Trophoblast cell (in vitro differentiated cells and primary cell): ENCODE measurements at regions not wholly inside any gene's neighbourhood (a gene's known extent, or its start where the extent isn't known, plus 50 kb on each side); places are given as distances from the start of the nearest gene placed in this dataset.

Source experiments
- DNase-seq, 2 donors: peaks; one replicate each; pipeline ENCODE4 v3.0.0-alpha.2; 2016
- H2AFZ ChIP-seq: 2 replicates; pipeline ENCODE4 v1.6.1; 2013; ENCODE audit warnings: low read length, moderate library complexity, mild to moderate bottlenecking; ENCODE audit not compliant: insufficient read depth, poor library complexity
- H2AK5ac ChIP-seq: 2 replicates; pipeline ENCODE4 v1.6.1; 2013; ENCODE audit warnings: mild to moderate bottlenecking, low read length
- H2BK120ac ChIP-seq: 2 replicates; pipeline ENCODE4 v1.6.1; 2013; ENCODE audit warnings: low read length, mild to moderate bottlenecking, moderate library complexity; ENCODE audit not compliant: insufficient read depth, poor library complexity
- H2BK12ac ChIP-seq: 2 replicates; pipeline ENCODE4 v1.6.1; 2013; ENCODE audit warnings: mild to moderate bottlenecking, low read length, moderate library complexity
- H2BK5ac ChIP-seq: 2 replicates; pipeline ENCODE4 v1.6.1; 2013; ENCODE audit warnings: low read length, low read depth, moderate library complexity, mild to moderate bottlenecking; ENCODE audit not compliant: poor library complexity
- H3K14ac ChIP-seq: 2 replicates; pipeline ENCODE4 v1.6.1; 2013; ENCODE audit warnings: mild to moderate bottlenecking, low read length
- H3K18ac ChIP-seq: 2 replicates; pipeline ENCODE4 v1.6.1; 2013; ENCODE audit warnings: mild to moderate bottlenecking, low read length
- H3K23ac ChIP-seq: 2 replicates; pipeline ENCODE4 v1.6.1; 2013; ENCODE audit warnings: low read length
- H3K27ac ChIP-seq: 2 replicates; pipeline ENCODE4 v1.5.1; 2013; ENCODE audit warnings: low read depth, mild to moderate bottlenecking, inconsistent platforms, low read length, moderate library complexity
- H3K27me3 ChIP-seq: 2 replicates; pipeline ENCODE4 v1.6.1; 2013; ENCODE audit warnings: inconsistent platforms, mild to moderate bottlenecking, low read length, moderate library complexity; ENCODE audit not compliant: insufficient read depth
- H3K36me3 ChIP-seq, 2 experiments: 1 replicate in 1 of 2; 2 replicates in 1 of 2; pipeline ENCODE4 v1.6.1; 2013; ENCODE audit warnings: low read length in 2 of 2, mild to moderate bottlenecking in 2 of 2, moderate library complexity in 1 of 2; ENCODE audit not compliant: insufficient read depth in 2 of 2, control insufficient read depth in 1 of 2
- H3K4ac ChIP-seq: 2 replicates; pipeline ENCODE4 v1.6.1; 2013; ENCODE audit warnings: low read depth, mild to moderate bottlenecking, low read length, moderate library complexity
- H3K4me1 ChIP-seq, 2 experiments: 1 replicate in 1 of 2; 2 replicates in 1 of 2; pipeline ENCODE4 v1.6.1; 2013; ENCODE audit warnings: low read length in 2 of 2, mild to moderate bottlenecking in 2 of 2, moderate library complexity in 1 of 2; ENCODE audit not compliant: insufficient read depth in 2 of 2, control insufficient read depth in 1 of 2
- H3K4me2 ChIP-seq: 2 replicates; pipeline ENCODE4 v1.6.1; 2013; ENCODE audit warnings: inconsistent platforms, mild to moderate bottlenecking, low read length, moderate library complexity
- H3K4me3 ChIP-seq: 2 replicates; pipeline ENCODE4 v1.5.1; 2013; ENCODE audit warnings: mild to moderate bottlenecking, low read depth, low read length, inconsistent platforms
- H3K79me1 ChIP-seq: one replicate; pipeline ENCODE4 v1.6.1; 2013; ENCODE audit warnings: low read length
- H3K79me2 ChIP-seq: 2 replicates; pipeline ENCODE4 v1.6.1; 2013; ENCODE audit warnings: low read length, mild to moderate bottlenecking; ENCODE audit not compliant: control insufficient read depth, insufficient read depth, poor library complexity
- H3K9ac ChIP-seq: 2 replicates; pipeline ENCODE4 v1.6.1; 2013; ENCODE audit warnings: mild to moderate bottlenecking, low read length
- H3K9me3 ChIP-seq: 2 replicates; pipeline ENCODE4 v1.6.1; 2013; ENCODE audit warnings: low read depth, mild to moderate bottlenecking, control low read depth, inconsistent platforms, low read length; ENCODE audit not compliant: insufficient read depth
- H4K12ac ChIP-seq: 2 replicates; pipeline ENCODE4 v1.6.1; 2013; ENCODE audit warnings: low read depth, mild to moderate bottlenecking, low read length, moderate library complexity
- H4K8ac ChIP-seq: 2 replicates; pipeline ENCODE4 v1.6.1; 2013; ENCODE audit warnings: low read depth, mild to moderate bottlenecking, low read length, moderate library complexity
- H4K91ac ChIP-seq: one replicate; pipeline ENCODE4 v1.6.1; 2013; ENCODE audit warnings: low read depth, mild to moderate bottlenecking, low read length, moderate library complexity
- WGBS: extraction: QIAGEN DNeasy Blood & Tissue Kit; methylation state at CpG from one replicate; pipeline ENCODE4 v1.1.7; 2013; ENCODE audit warnings: missing lambda C conversion rate; ENCODE audit not compliant: insufficient read length, insufficient coverage; ENCODE audit errors: extremely low coverage; 5-methylcytosine and 5-hydroxymethylcytosine counted together

DNA sequence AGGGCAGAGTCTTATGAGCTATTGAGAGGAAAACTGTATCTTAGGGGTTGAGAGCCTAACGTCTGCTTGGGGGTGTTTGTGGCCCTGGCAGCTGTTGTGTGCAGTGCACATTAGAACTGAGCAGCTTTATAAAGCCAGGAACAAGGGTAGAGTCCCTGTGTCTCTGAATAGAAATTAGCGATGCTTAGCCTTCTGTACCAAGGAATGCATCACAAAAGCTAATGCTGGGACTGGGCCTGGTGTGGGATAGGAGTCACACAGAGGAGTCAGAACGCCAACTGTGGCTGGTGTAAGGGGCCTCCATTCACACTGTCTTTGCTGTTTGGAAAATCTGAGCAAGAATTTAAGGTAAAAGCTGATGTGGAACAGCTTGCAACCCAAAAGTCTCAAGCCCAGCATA, 283.2 kb downstream of the SOX11 start:
- H4K12ac ChIP-seq = no peak overlapping the region
- H3K9ac ChIP-seq = no peak overlapping the region
- no peaks in the 10 kb centered on the region for H3K36me3 ChIP-seq
- no peak overlapping the region for H2BK120ac ChIP-seq
- H3K27ac ChIP-seq = no peak overlapping the region
- H3K4me1 ChIP-seq = peaks cover 0 to under 1% of the 10 kb centered on the region in 2 experiments
- H3K27me3 ChIP-seq = no peaks in the 10 kb centered on the region
- no peak for DNase-seq
- H3K4me2 ChIP-seq = no peak overlapping the region
- H3K79me1 ChIP-seq = no peaks in the 10 kb centered on the region
- H3K9me3 ChIP-seq = peaks cover 1% of the 10 kb centered on the region
- H2BK5ac ChIP-seq = no peak overlapping the region
- H3K4ac ChIP-seq = no peak overlapping the region
- H3K4me3 ChIP-seq = no peak overlapping the region
- H3K23ac ChIP-seq = no peak overlapping the region
- no CpG with 5 or more reads among the region's 3 CpGs for WGBS
- no peak overlapping the region for H4K8ac ChIP-seq
- H3K14ac ChIP-seq = no peak overlapping the region
- no peak overlapping the region for H2BK12ac ChIP-seq
- no peak overlapping the region for H4K91ac ChIP-seq
- no peak overlapping the region for H2AFZ ChIP-seq
- H3K18ac ChIP-seq = no peak overlapping the region
- no peaks in the 10 kb centered on the region for H3K79me2 ChIP-seq
- H2AK5ac ChIP-seq = no peak overlapping the region

DNA sequence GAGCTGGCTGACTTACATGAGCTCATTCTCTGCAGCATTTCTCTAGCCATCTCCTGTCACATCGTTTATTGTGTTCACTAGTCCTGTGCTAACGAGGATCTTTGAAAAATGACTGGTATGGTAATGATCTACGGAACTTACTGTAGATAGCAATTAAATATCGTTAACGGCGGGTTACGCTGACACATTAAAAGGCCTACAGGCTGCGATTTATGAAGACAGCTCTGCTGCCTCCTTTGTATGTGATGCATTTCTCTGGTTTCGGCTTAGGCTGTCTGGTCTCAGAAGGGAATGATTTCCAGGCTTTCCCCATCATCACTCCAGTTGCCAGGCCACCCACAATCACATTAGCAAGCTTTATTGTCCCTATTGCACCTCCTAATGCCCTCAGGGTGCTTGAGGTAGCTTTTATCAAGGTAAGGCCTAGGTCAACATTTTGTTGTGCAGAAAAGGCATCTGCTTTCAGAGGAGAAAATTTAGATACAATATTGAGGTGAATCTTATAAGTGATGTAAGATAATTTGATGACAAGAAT, 284.4 kb downstream of the SOX11 start:
- H3K27ac ChIP-seq = no peak overlapping the region
- peaks cover 1% of the 10 kb centered on the region for H3K9me3 ChIP-seq
- no peak overlapping the region for H3K18ac ChIP-seq
- no peak overlapping the region for H3K14ac ChIP-seq
- no peak overlapping the region for H3K4me3 ChIP-seq
- H3K4ac ChIP-seq = no peak overlapping the region
- no peak overlapping the region for H4K12ac ChIP-seq
- DNase-seq = no peak
- H3K23ac ChIP-seq = no peak overlapping the region
- peaks cover 2% of the 10 kb centered on the region for H3K79me2 ChIP-seq
- no peak overlapping the region for H2BK12ac ChIP-seq
- H2AFZ ChIP-seq = no peak overlapping the region
- H2BK120ac ChIP-seq = no peak overlapping the region
- H3K36me3 ChIP-seq = no peaks in the 10 kb centered on the region
- H3K9ac ChIP-seq = no peak overlapping the region
- H4K91ac ChIP-seq = no peak overlapping the region
- H3K27me3 ChIP-seq = no peaks in the 10 kb centered on the region
- no peak overlapping the region for H2AK5ac ChIP-seq
- H3K79me1 ChIP-seq = peaks cover 7% of the 10 kb centered on the region
- H2BK5ac ChIP-seq = no peak overlapping the region
- no peak overlapping the region for H3K4me2 ChIP-seq
- WGBS = no CpG with 5 or more reads among the region's 9 CpGs
- no peak overlapping the region for H4K8ac ChIP-seq
- peaks cover 7 to 11% of the 10 kb centered on the region in 2 experiments for H3K4me1 ChIP-seq

DNA sequence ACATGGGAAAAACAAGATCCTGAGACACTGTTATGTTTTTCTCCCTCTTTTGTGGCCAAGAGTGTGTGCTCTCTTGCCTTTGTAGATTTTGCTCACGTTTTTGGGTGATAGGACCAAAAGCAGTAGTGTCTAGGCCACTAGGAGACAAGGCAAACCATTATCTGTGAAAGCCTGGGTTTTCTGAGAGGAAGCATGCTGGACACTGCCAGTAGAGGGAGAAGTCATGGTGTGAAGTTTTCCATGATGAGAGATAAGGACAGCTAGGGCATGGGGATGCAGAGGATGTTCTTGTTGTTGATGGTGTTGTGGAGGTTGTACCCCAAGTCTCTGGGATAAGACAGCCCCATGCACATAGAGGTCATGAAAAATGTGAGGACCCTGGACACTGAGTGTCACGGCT, 285.3 kb downstream of the SOX11 start:
- peaks cover 7% of the 10 kb centered on the region for H3K79me1 ChIP-seq
- no peak overlapping the region for H2BK120ac ChIP-seq
- H4K8ac ChIP-seq = no peak overlapping the region
- H2BK5ac ChIP-seq = no peak overlapping the region
- H2BK12ac ChIP-seq = no peak overlapping the region
- no peak overlapping the region for H2AK5ac ChIP-seq
- no peaks in the 10 kb centered on the region for H3K27me3 ChIP-seq
- H3K23ac ChIP-seq = no peak overlapping the region
- no peak for DNase-seq
- H3K79me2 ChIP-seq = peaks cover 2% of the 10 kb centered on the region
- H3K18ac ChIP-seq = no peak overlapping the region
- H3K4ac ChIP-seq = no peak overlapping the region
- H3K14ac ChIP-seq = no peak overlapping the region
- no peak overlapping the region for H3K27ac ChIP-seq
- no peak overlapping the region for H3K4me3 ChIP-seq
- H4K12ac ChIP-seq = no peak overlapping the region
- no peak overlapping the region for H2AFZ ChIP-seq
- H3K9ac ChIP-seq = no peak overlapping the region
- no peak overlapping the region for H3K4me2 ChIP-seq
- no CpG with 5 or more reads among the region's 2 CpGs for WGBS
- H3K4me1 ChIP-seq = peaks cover 7 to 15% of the 10 kb centered on the region in 2 experiments
- peaks cover 1% of the 10 kb centered on the region for H3K9me3 ChIP-seq
- no peak overlapping the region for H4K91ac ChIP-seq
- H3K36me3 ChIP-seq = no peaks in the 10 kb centered on the region

GRCh38 chr2:5978131-5978751, 286.1 kb downstream of the SOX11 start:
- Histone ChIP-seq H3K4ac (no peak overlapping the region), H2BK12ac (no peak overlapping the region), H2AK5ac (no peak overlapping the region), H4K12ac (no peak overlapping the region), H3K18ac (no peak overlapping the region), H3K36me3 (no peaks in the 10 kb centered on the region), H3K4me2 (no peak overlapping the region), H3K4me1 (peaks cover 7 to 15% of the 10 kb centered on the region in 2 experiments), H3K27me3 (no peaks in the 10 kb centered on the region), H3K4me3 (no peak overlapping the region), H3K9me3 (peaks cover 1% of the 10 kb centered on the region), H3K14ac (no peak overlapping the region), H3K27ac (no peak overlapping the region), H4K91ac (no peak overlapping the region), H3K9ac (no peak overlapping the region), H3K23ac (no peak overlapping the region), H4K8ac (no peak overlapping the region), H2BK120ac (no peak overlapping the region), H3K79me2 (peaks cover 2% of the 10 kb centered on the region), H2BK5ac (no peak overlapping the region), H2AFZ (no peak overlapping the region), H3K79me1 (peaks cover 7% of the 10 kb centered on the region)
- no CpG with 5 or more reads among the region's 4 CpGs for WGBS
- DNase-seq = no peak
